ENCODE measurements at regions not wholly inside any gene's neighbourhood (a gene's known extent, or its start where the extent isn't known, plus 50 kb on each side); places are given as distances from the start of the nearest gene placed in this dataset.

- no peak for TF ChIP-seq ZNF114 (CRISPR knock-in tag; IDR thresholded peaks at IDR 0.05)
- TF ChIP-seq JUNB (IDR thresholded peaks at IDR 0.05; ENCODE audit: unreplicated experiment), result no peak
- TF ChIP-seq EZH2 (IDR thresholded peaks at IDR 0.05; ENCODE audit: low read depth, unreplicated experiment), result no peak
- TF ChIP-seq CREB1 (CRISPR knock-in tag; IDR thresholded peaks at IDR 0.05; ENCODE audit: low read depth), result no peak
- TF ChIP-seq EZH2phosphoT487 (IDR thresholded peaks at IDR 0.05; ENCODE audit: unreplicated experiment), result no peak
- Histone ChIP-seq H3K4me1 (ENCODE audit: insufficient read depth) (peaks cover 3% of the 10 kb centered on the region; the same call in 1 of the 2 replicates), H3K36me3 (ENCODE audit: insufficient read depth) (no peaks in the 10 kb centered on the region), H3K4me2 (no peak overlapping the region), H3K9me2 (ENCODE audit: insufficient read depth) (no peaks in the 10 kb centered on the region), H3K27ac (ENCODE audit: low read depth) (no peak overlapping the region), H3F3A (replicated peaks; ENCODE audit: low read depth) (no peaks in the 10 kb centered on the region), H2AFZ (no peak overlapping the region), H3K27me3 (ENCODE audit: insufficient read depth) (no peaks in the 10 kb centered on the region), H4K20me1 (replicated peaks; ENCODE audit: insufficient read depth) (no peaks in the 10 kb centered on the region), H3K79me2 (replicated peaks; ENCODE audit: insufficient read depth) (no peaks in the 10 kb centered on the region), H3K4me3 (no peak overlapping the region)
- Mint-ChIP-seq H3K4me3 (no peak overlapping the region), H3K9me3 (no peaks in the 10 kb centered on the region), H3K36me3 (ENCODE audit: low read depth) (no peaks in the 10 kb centered on the region), H3K27me3 (ENCODE audit: insufficient read depth, low read depth, poor library complexity) (no peaks in the 10 kb centered on the region), H3K27ac (no peak overlapping the region), H3K4me1 (peaks cover 6% of the 10 kb centered on the region; the same call in 2 of the 3 replicates)
- ATAC-seq, result no peak
- DNase-seq (ENCODE audit: low spot score), result no peak
These were observed 50.7 kb upstream of the PRKG1 start for GRCh38 chr10:51023636-51024035.

Measured in GM23338 (cell line).